NCI-H2196 (cell line): ENCODE measurements at regions not wholly inside any gene's neighbourhood (a gene's known extent, or its start where the extent isn't known, plus 50 kb on each side); places are given as distances from the start of the nearest gene placed in this dataset.
"Not testable (repeated sequence)": the region's sequence is repeated elsewhere in the genome, so short reads cannot be mapped to it uniquely, and the experiment has no call there.

ENCODE experiments used
- DNase-seq: peaks from one replicate; lab custom pipeline; 2025; ENCODE audit not compliant: unreplicated experiment; lab: John Stamatoyannopoulos, UW

DNA sequence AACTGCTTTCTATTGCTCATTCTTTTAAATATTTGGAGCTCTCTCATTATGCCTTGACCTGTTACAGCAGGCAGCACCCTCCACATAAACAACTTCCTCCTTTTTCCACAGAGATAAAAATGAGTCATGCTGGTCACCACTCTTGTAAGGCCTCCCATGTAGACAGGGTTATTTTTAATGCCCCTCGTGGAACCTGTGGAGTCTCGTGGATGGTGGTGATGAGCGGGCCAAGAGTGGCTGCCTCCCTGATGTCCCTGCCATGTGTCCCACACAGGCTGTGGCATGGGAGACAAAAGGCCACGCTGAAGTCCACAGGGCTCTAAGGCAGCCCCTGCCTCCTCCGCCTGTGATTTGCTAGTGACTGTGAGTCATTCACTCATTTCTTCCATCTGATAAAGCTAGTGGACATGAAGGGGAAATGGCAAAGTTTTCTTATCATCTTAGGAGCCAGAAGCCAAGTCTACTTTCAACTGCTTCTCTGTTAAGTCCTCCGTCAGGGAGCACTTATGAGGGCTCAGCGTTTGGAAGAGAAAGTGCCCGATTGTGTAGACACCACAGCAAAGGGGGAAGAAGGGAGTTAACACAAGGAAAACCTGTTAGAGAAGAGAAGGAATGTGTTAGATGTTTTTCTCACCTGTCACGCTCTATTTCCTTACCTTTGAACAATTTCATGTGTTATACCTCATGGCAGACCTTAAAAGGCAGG is 121.6 kb upstream of the FAT1 start:
- DNase-seq, result no peak

DNA sequence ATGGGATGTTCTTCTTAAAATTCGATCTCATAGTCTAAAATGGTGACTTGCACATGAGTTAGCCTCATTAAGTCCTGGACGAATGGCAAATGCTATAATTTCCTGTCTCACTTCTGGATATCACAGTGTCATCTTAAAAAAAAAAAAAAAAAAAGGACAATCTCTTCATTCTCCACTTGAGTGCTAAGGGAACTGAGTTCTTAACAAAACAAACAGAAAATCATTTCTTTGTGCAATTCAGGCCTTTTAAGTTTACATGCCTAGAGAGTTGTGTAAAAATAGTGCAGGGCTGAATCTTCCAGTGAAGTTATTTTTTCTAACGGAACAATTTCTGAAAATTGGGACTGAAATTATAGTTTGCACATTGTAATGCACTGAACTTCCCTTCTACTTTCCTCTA is 122.8 kb upstream of the FAT1 start:
- no peak for DNase-seq

DNA sequence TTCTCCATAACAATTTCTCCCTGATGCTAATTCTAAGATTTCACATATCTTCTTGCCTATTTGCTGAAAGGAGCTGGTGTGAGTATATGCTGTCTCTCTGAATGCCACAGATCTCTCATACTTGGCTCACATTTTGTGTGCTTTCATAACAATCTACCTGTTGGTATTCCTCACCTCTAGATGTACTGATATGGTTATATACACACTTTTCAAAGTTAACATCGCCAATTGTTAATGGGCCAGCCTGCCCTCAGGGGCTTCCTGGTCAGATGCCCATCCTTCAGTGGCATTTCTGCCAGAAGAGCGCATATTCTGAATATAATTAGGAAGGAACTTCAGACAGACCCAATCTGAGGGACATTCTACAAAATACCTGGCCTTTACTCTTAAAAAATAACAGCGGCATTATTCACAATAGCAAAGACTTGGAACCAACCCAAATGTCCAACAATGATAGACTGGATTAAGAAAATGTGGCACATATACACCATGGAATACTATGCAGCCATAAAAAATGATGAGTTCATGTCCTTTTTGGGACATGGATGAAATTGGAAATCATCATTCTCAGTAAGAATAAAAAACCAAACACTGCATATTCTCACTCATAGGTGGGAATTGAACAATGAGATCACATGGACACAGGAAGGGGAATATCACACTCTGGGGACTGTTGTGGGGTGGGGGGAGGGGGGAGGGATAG is 123.9 kb upstream of the FAT1 start:
- not testable (repeated sequence) for DNase-seq

DNA sequence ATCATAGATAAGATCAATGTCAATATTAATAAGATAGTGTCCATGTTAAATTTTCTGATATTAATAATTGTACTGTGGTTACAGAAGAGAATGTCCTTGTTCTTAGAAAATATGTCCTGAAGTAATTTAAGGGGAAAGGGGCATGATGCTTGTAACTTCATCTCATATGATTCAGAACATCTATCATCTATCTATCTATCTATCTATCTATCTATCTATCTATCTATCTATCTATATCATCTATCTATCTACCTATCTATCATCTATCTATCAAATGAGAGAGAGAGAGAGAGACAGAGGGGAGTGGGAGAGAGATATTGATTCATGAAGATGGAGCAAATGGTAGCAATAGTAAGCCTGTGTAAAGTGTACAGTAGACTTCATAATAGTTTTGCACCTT is 124.8 kb upstream of the FAT1 start:
- no peak for DNase-seq

DNA sequence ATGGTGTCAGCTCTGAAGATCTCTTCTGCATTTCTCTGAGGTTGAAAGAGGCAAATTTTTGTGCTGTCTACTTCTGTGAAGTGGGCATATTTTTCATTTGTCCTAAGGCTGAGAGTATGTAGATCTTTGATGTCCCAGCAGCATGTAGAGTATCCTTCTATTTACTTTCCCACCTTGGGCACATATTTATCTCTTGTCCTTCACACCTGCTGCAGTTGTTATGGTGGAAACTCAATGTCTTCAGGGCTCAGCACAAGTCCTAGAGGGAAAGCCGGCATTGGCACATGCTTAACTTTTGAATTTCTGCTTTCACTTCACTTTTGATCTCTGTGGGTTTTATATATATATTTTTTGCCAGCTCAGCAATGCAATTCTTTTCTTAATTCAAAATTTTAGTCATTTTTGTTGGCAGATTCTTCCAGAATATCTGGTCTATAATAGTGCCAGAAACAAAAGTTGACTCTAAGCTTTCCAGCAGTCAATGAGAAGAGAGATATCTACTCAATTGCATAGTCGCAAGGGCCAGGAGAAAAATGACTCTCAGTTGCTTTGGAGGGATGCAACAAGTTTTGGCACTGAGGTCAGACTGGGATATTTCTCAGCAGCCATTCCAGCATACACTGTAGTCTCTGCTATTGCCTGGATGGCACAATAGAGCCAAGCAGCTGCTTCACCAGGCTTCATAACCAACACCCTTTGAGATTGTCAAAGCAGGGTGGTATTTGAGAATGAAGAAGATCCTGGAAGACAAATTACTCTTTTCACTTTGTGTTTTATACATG is 127.8 kb upstream of the FAT1 start:
- DNase-seq, result no peak

DNA sequence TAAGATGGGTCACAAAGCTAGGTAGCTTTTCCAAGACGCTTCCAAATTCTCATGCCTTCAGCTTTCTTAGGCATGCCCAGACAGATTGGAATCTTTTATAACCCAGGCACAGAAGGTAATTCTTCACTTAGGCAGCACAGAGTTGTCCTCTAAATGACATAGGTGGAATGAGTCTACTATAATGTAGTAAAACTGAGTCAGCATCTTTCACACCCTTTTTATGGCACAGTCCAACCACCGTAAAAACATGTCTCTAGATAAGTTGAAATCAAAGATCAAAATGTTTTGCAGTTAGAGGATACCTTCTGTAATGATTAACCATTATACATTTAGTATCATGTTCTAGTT is 128.4 kb upstream of the FAT1 start:
- no peak for DNase-seq

DNA sequence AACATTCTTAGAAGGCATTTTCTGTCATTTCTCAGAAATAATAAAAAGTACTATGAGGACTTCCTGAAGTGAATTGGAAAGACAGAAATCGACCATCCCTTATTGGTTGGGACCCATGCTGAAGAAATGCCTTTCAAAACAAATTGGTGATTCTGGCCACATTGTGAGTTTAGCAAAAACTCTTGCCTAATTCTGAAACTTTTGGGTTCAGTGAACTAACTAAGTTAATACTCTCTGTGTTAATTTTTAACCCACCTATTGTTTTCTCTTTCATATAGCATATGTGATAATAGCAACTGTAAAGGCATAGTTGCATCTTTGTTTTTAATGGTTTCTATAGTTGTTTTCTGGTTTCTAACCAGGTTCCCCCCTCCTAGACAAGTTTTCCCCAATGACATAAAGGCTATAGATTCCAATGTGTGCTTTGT is 129.3 kb upstream of the FAT1 start:
- no peak for DNase-seq

DNA sequence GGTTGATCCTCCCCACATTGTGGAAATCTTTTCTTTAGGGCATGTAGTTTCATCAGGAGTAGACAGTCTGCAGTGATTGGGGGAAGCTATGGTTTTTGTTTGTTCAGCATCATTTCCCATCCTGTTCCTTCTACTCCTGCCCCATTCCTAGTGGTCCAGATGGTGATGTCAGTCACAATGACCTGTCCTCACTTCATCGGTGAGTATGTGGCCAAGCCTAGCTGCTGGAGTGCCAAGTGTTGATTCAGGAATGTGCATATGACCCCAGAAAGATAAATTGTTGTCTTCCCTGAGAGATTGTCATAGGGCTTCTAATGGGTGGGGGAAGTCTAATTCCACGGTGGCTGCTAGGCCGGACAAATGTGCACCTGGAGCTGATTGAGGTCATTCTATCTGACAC is 130.6 kb upstream of the FAT1 start:
- DNase-seq, result no peak

DNA sequence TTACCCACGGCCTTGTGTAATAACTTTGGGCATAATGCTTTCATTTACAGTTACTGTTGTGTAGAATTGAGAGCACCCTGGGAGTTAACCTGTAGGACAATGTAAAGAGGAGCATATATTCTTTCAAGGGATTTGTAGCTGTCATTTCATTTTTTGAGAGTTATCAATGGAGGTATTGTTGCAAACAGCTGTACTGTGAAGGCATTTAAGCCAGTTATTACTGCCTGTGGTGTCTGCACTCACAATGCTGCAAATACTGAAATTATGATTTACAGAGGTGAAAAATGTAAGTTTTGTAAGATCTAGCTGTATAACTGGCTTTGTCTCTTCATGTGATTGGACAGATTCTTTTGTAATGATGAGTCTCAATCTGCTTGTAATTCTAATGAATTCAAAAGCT is 131.5 kb upstream of the FAT1 start:
- DNase-seq, result no peak

DNA sequence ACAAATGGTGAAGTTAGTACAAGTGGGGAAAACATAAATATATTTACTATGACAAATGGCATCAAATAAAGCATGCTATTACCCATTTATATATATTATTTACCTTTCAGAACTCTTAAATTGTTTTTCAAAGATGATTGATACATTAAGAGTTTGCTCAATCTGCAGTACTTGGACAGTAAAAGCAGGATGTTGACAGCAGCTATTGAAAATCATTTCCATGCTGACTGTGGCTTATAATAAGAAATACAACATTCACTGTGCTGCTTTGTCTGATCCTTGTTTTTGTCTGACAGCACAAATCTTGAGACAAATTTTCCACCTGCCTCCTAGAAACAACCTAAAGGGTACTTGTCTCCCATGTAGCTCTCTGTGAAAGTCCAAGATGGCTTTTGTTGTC is 134.1 kb upstream of the FAT1 start:
- no peak for DNase-seq

DNA sequence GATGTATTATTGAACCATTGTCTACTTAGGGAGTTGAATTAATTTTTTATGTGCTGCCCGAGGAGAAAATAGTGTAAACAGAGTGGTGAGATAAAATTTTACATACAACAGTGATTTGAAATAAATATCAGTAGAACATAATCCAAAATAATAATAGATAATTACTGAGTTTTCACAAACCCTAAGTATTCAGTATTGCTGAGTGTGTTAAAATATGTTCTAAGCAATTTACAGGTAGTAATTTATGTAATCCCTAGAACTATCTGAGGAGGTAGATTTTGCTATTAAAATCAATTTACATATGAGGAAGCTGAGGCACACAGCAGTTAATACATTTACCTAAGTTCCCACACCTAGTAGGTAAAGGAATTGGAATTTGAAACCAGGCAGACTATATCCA is 134.7 kb upstream of the FAT1 start:
- no peak for DNase-seq

DNA sequence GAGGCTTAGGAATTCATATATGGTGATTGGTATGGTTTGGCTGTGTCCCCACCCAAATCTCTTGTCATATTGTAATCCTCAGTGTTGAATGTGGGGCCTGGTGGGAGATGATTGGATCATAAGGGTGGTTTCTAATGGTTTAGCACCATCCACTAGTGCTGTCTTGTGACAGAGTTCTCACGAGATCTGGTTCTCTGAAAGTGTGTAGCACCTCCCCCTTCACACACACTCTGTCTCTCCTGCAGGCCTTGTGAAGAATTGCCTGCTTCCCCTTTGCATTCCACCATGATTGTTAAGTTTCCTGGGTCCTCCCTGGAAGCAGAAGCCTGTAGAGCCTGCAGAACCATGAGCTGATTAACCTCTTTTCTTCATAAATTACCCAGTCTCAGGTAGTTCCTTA is 135.8 kb upstream of the FAT1 start:
- DNase-seq, result no peak

DNA sequence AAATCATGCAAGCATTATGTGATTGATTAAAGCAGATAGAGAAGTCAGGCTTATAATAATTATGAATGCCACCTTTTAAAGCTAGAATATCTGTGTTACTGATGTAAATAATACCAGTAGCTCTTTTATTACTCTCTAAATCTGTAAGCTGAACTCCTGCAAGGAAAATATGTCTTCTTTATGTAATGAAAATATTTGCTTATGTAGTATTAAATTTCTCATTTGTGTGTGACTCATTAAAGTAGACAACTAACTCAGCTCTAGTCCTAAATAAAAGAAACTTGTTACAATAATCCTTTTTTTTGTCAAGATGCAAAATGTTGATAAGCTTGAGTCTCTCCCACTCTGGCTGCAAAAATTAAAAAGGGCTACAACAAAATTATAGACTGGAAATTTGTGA is 137.7 kb upstream of the FAT1 start:
- no peak for DNase-seq

DNA sequence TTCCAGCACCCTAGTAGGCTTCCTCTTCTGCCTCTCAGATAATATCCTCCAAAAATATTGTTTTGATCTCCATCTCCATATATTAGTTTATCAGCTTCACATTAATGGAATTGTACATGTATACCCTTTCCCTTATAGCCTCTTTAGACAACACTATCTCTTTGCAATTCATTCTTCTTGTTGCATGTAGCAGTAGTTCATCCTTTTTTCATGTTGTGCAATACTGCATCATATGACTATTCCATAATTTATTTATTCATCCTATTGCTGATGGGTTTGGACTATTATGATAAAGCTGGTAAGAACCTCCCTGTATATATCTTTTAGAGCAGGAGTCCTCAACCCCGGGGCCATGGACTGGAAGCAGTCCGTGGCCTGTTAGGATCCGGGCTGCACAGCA is 148.2 kb upstream of the FAT1 start:
- no peak for DNase-seq

DNA sequence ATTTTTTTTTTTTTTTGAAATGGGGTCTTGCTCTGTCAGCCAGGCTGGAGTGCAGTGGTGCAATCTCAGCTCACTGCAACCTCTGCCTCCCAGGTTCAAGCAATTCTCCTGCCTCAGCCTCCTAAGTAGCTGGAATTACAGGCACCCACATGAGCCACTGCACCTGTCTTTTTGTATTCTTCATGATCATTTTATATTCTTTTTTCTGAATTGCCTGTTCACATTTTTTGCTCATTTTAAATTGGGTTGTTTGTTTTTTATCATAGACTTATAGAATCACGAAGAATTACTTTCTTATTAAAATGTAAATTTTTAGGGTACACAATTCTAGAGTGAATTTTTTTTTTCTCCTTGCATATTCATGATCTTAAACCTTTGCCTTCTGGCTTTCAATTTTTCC is 149.4 kb upstream of the FAT1 start:
- not testable (repeated sequence) for DNase-seq

DNA sequence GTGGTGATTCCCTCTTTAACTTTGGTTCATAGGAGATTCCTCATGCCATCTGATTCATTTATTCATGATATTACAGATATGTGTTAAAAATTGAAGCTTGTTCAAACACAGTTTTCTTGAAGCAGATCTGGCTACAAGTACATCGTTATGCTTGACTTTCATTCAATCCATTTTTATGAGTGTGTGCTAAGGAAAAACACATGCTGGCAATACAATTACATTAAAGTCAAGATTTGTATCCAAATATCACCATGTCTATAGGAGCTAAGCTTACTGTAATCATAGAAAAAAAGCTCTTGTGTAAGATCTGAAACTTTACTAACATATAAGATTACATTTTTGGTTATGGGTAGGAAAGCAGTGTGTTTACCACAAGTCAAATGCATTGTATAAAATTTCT is 151.8 kb upstream of the FAT1 start:
- no peak for DNase-seq

DNA sequence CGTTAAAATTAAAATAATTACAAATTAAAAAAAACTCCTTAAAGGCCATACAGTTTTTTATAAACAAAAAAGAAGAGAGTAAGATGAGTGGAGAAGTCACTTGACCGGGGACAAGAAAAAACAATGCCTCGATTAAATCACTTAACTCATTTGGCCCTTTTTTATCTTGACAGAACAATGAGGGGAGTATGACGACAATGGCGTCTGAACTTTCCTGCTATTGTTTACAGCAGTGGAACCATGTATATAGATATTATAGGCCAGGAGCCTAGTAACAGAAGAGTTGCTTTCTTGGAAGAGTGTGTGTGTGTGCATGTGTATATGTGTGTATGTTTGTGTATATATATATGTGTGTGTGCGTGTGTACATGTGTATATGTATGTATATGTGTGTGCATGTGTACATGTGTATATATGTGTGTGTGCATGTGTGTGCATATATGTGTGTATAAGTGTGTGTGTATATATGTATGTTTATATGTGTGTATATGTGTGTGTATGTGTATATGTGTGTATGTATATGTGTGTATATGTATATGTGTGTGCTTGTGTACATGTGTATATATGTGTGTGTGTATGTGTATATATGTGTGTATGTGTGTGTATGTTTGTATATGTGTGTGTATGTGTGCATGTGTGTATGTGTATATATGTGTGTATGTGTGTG is 153.4 kb upstream of the FAT1 start:
- DNase-seq, result no peak

DNA sequence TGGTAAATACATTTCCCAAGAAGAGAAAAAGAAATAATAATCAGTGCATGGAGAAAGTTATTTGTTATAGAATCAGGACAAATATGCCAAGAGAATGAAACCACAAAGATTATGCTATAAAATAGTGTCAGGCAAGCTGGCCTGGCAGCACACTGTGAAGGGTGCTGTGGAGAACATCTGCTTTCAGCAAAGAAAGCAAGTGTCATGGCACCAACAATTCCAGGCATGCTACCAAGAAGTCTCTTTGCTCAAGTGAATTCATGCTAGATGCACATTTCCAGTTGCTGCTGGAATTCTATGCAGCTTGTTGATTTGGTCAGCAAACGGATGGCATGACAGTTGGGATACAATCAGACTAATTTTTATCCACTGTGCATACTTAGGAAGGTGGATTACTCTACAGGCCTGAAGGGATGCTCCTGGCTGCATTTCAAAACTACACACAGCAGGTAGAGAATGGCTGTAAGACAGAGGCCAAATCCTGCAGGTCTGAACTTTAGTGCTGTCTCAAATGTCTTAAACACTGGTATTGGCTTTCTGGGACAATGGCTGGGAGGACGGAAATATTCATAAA is 154.6 kb upstream of the FAT1 start:
- DNase-seq, result no peak

DNA sequence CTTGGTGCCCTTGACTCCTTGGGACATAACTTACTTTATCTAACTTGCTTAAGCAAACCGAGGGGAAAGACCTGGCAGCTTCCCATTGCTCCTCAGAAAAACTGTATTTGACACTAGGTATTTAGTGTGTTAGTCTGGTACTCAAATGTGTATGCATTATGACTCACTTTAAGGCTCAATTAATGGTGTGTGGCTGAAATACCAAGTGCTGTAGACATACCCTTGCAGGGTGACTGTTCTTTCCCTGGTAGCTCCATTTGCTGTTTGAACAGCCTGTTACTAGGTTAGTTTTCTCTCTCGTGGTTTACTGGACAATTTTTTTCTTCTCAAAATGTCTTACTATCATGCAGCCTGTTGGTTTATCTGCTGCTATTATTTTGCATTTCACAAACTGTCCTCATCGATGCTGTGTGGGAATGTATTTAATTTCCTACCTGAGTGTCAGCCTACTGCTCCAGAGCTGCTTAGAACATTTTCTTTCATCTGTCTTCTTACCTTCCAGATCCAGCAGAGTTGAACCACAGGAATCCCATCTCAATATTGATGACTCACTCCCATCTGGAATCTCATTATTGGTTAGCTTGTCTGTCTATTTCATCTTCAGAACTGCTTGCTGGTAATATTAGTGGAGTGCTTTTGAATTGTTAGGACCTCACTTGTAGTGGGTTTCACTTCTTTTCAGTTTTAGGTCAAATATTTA is 158.0 kb upstream of the FAT1 start:
- no peak for DNase-seq

DNA sequence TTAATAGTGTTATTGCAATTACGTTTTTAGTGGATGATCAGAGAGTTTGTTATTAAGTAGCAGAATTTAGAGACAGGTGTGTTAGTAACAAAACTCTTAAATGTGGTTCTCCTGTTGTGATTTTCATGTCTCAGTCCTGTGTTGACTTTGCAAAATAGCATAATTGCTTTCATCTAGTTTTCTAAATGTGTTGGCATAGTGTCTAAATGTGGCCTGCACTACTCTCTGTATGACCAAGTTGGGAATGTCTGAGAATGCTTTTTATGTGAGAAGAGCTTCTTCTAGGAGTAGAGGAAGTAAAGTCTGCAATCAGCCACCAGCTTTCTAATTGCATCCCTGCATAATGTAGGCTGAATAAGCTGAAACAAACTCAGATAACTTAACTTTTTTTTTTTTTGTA is 158.6 kb upstream of the FAT1 start:
- no peak for DNase-seq

DNA sequence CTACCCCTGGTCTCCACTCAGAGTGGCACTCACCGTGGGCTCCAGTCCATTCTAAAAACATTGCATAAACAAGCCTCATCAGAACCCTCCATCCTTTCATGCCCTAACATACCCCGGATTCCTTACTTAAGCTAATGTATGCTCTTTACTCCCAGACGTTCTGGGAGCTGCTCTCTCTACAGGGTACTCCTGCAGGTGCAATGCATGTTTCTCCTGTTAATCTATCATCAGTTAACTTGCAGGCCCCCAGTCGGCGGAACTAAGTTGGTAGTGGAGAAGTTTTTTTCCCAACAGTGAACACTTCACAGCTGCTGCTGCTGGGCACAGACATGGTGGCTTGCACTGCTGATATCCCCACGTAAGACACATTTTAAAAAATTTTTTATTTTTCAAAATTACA is 161.6 kb upstream of the FAT1 start:
- no peak for DNase-seq
